Hepatocyte (in vitro differentiated cells): ENCODE measurements at regions not wholly inside any gene's neighbourhood (a gene's known extent, or its start where the extent isn't known, plus 50 kb on each side); places are given as distances from the start of the nearest gene placed in this dataset.

ENCODE experiments used
- EZH2 ChIP-seq: fragments of 200-600 bp; sonication (generic); IDR thresholded peaks from 2 replicates; pipeline ENCODE4 v1.6.1; 2016; ENCODE audit warnings: antibody characterized with exemption, mild to moderate bottlenecking, borderline replicate concordance
- EZH2phosphoT487 ChIP-seq: fragments of 200-600 bp; sonication (generic); IDR thresholded peaks from one replicate; pipeline ENCODE4 v1.6.1; 2018; ENCODE audit warnings: antibody characterized with exemption, mild to moderate bottlenecking, low read depth, moderate library complexity; ENCODE audit not compliant: unreplicated experiment, severe bottlenecking
- TF ChIP-seq, protein P1 (sequence below): fragments of 200-600 bp; sonication (generic); IDR thresholded peaks from 2 replicates; pipeline ENCODE4 v1.5.1; 2016; ENCODE audit warnings: antibody characterized with exemption, mild to moderate bottlenecking; ENCODE audit not compliant: poor library complexity

DNA sequence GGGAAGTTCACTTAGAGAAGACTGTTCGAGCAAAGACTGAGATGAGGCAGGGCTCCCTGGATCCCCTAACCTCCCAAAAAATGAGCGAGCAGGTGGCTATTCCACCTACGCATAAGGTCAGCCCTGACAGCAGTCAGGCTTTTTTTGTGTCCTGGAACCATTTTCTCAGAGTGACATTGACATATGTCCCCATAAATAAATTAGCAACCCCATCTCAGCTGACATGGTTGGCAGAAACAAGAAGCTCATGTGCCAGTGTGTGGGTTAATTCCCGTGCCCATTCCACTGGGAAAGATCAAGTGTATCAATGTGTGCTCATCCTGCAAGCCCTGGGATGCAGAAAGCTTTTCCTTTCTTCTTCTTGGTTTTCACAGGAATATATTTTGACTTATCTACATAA lies 740.4 kb upstream of the CELF4 start:
- TF ChIP-seq, protein P1, sequence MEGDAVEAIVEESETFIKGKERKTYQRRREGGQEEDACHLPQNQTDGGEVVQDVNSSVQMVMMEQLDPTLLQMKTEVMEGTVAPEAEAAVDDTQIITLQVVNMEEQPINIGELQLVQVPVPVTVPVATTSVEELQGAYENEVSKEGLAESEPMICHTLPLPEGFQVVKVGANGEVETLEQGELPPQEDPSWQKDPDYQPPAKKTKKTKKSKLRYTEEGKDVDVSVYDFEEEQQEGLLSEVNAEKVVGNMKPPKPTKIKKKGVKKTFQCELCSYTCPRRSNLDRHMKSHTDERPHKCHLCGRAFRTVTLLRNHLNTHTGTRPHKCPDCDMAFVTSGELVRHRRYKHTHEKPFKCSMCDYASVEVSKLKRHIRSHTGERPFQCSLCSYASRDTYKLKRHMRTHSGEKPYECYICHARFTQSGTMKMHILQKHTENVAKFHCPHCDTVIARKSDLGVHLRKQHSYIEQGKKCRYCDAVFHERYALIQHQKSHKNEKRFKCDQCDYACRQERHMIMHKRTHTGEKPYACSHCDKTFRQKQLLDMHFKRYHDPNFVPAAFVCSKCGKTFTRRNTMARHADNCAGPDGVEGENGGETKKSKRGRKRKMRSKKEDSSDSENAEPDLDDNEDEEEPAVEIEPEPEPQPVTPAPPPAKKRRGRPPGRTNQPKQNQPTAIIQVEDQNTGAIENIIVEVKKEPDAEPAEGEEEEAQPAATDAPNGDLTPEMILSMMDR: no peak
- TF ChIP-seq EZH2 (no peak), EZH2phosphoT487 (no peak)
